GM13976 (cell line): ENCODE measurements at regions not wholly inside any gene's neighbourhood (a gene's known extent, or its start where the extent isn't known, plus 50 kb on each side); places are given as distances from the start of the nearest gene placed in this dataset.

Experiments used
- DNase-seq: peaks from one replicate; pipeline ENCODE4 v3.0.0; 2012; ENCODE audit warnings: low spot score
- in situ Hi-C: fragments of 300-500 bp; cut with MboI; formaldehyde crosslinking; loops from one replicate; pipeline ENCODE4 v1.12.0; 2022; ENCODE audit warnings: low sequenced_read_pairs, mixed read lengths, inconsistent platforms; ENCODE audit not compliant: unreplicated experiment
- TF ChIP-seq, protein P1 (sequence below): IDR thresholded peaks from 2 replicates; pipeline ENCODE4 v1.5.1; 2012; ENCODE audit warnings: borderline replicate concordance, mild to moderate bottlenecking; ENCODE audit not compliant: insufficient read depth; ENCODE audit errors: extremely low read depth, missing control alignments, control extremely low read depth

DNA sequence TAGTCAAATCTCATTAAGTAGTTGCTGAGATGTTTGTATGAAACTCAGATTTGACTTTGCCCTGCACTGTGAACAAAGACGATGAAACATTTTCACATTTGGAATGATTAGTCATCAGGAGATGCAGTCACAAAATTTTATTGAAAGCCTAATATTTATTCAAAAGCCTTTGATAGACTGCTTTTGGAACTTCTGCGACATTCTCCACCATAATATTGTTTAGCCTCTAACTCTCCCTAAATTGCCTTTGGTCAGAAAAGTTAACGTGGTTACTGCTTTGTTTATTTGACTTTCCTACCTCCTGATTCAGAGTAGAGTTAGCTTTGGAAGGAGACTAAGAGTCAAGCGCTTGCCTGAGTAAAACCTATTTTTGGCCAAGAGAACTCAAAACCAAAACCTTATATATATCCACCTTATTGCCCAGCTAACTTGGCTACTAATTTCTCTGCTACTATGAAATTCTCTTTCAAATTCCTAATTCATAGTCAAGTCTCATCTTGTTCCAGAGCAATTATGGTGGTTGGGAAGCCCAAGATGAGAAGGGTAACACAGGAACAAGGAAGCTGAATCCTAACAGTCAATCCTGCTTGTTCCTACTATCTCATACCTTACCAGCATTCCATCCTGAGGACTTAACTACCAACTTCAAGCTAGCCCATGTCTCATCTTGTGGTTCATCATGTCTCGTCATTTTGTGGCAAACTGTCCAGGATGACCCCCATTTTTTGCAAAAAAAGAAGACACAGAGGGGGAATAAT lies 429.6 kb downstream of the USP25 start:
- no peak for DNase-seq
- in situ Hi-C loops = no loop called here
- TF ChIP-seq, protein P1, sequence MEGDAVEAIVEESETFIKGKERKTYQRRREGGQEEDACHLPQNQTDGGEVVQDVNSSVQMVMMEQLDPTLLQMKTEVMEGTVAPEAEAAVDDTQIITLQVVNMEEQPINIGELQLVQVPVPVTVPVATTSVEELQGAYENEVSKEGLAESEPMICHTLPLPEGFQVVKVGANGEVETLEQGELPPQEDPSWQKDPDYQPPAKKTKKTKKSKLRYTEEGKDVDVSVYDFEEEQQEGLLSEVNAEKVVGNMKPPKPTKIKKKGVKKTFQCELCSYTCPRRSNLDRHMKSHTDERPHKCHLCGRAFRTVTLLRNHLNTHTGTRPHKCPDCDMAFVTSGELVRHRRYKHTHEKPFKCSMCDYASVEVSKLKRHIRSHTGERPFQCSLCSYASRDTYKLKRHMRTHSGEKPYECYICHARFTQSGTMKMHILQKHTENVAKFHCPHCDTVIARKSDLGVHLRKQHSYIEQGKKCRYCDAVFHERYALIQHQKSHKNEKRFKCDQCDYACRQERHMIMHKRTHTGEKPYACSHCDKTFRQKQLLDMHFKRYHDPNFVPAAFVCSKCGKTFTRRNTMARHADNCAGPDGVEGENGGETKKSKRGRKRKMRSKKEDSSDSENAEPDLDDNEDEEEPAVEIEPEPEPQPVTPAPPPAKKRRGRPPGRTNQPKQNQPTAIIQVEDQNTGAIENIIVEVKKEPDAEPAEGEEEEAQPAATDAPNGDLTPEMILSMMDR = no peak

DNA sequence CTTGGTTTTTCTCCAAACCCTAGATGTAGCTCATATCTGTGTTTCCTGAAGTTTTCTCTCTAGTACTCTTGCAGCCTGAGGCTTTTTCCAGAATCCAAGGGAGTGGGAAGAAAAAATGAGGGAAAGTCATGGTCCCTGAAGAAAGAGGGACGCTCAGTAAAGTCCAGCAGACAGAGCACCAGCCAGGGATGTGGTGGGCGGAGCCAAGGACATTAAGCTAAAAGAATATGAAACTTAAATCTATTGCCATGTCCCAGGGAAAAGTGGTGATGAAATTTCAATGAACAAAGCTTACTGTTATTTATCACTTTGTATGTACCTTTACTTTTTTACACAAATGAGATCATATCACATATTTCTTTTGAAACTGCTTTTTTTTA lies 430.2 kb downstream of the USP25 start:
- in situ Hi-C loops = no loop called here
- TF ChIP-seq, protein P1 = no peak
- DNase-seq = no peak

DNA sequence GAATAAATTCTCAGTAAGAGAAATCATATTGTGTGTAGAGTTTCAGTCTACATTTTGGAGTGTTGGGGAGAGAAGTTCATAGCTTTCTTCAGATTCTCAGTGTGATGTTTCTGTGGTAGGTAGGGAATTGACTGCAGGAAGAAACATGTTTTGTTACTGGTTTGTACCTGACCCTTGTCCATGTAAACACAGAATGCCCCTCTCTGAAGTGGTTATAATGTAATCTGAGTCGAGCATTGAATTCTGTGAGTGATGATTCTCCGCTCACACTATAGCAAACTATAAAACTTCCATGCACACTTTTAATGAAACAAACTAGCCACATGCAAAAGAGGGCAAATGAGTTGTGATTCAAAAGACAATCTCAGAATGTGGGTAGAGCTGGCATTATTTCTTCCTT lies 433.2 kb downstream of the USP25 start:
- no peak for DNase-seq
- in situ Hi-C loops = no loop called here
- TF ChIP-seq, protein P1 = no peak

DNA sequence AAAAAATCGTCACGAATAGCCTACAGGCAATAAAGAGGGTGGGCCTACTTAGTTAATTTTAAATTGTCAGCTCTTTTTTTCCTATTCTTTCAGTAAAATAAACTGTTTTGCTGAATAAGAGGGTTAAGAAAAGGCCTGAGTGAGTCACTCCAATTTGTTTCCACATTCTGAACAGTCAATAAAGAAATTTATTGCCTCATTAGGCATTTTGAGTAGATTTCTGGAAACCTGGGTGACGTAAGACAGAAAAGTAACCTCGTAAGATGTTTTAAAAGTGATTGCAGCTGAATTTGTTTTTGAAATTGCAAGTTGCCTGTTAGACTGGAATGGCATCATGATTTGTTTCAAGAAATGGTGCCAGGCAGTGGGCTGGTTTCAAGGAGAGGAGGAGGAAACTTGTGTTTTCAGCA lies 439.3 kb downstream of the USP25 start:
- in situ Hi-C loops = no loop called here
- TF ChIP-seq, protein P1 = no peak
- DNase-seq = no peak

DNA sequence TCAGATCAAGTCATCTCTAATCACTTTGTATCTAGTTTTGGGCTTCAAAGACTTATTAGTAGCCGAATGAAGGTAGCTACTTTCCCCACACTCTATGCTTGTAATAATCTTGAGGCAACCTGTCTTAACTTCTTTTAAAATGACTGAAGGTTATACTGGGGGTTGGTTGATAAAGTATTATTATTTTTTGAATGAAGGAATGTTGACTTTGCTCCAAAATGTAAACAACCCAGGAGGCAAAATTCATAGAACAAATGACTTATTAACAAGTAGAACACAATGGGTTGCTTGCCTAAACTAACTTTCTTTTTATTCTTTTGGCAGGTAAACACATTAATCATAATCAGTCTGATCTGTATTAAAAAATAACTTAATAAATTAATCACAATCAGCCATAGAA lies 440.0 kb downstream of the USP25 start:
- DNase-seq = no peak
- in situ Hi-C loops = no loop called here
- TF ChIP-seq, protein P1 = no peak

DNA sequence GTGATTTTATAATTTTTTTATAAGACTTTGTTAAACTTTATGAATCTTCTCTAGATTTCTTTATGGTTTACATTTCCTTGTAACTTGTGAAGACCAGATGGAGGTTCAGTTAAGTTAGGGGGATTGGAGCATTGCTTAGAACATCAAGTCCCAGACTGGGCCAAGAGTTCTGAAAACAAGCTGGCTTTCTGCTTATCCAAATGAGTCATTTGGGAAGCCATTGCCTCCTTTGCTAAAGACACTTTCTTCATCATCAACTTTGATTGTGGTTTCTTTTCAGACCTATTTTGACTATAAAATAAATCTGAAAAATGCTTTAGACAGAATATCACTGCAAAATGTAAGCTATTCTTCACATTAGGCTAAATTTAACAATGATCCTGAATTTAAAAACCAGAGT lies 446.8 kb downstream of the USP25 start:
- in situ Hi-C loops = no loop called here
- TF ChIP-seq, protein P1 = no peak
- DNase-seq = no peak
